ENCODE measurements at regions not wholly inside any gene's neighbourhood (a gene's known extent, or its start where the extent isn't known, plus 50 kb on each side); places are given as distances from the start of the nearest gene placed in this dataset.

DNA sequence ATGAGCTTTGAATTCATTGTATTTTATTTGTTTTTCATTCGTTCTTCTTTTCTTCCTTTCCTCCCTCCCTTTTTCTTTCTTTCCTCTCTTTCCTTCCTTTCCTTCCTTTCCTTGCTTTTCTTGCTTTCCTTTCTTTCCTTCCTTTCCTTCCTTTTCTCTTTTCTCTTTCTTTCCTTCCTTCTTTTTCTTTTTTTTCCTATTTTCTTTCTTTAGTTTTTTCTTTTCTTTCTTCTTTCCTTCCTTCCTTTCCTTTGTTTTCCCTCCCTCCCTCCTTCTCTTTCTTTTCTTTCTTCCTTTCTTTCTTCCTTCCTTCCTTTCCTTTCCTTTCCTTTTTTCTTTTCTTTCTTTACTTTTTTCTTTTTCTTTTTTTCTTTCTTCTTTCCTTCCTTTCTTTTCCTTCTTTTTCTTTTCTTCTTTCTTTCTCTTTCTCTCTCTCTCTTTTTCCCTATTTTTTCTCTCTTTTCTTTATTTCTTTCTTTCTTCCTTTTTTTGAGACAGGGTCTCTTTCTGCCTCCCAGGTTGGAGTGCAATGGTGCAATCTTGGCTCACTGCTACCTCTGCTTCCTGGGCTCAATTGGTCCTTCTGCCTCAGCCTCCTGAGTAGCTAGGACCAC lies 357.1 kb upstream of the PRR16 start:
- DNase-seq (ENCODE audit: low read depth in 2 of 2): no peak
- Histone ChIP-seq H3K9ac (ENCODE audit: insufficient read depth, low read length) (no peak overlapping the region), H3K4me1 (ENCODE audit: control insufficient read depth, extremely low read depth, insufficient read depth, low read length) (no peaks in the 10 kb centered on the region), H3K36me3 (ENCODE audit: control insufficient read depth, insufficient read depth, low read length) (no peaks in the 10 kb centered on the region), H4K20me1 (ENCODE audit: control insufficient read depth, extremely low read depth, insufficient read depth, low read length) (no peaks in the 10 kb centered on the region), H3K4me3 (replicated peaks in 1 of 4; ENCODE audit: control extremely low read depth in 1 of 4, insufficient read depth in 1 of 4, low read depth in 3 of 4, low read length in 4 of 4) (no peak overlapping the region), H3K9me3 (ENCODE audit: control insufficient read depth, insufficient read depth, low read depth, low read length) (no peaks in the 10 kb centered on the region), H3K4me2 (ENCODE audit: extremely low read depth, insufficient read depth, low read length) (no peak overlapping the region), H3K27ac (ENCODE audit: insufficient read depth, low read length) (no peak overlapping the region), H3K27me3 (ENCODE audit: control insufficient read depth, insufficient read depth, low read length) (no peaks in the 10 kb centered on the region), H3K79me2 (ENCODE audit: control insufficient read depth, insufficient read depth, low read length) (no peaks in the 10 kb centered on the region), H2AFZ (ENCODE audit: low read length) (no peak overlapping the region)
- TF ChIP-seq CTCF (conservative IDR thresholded peaks at IDR 0.05 in 1 of 2, IDR thresholded peaks at IDR 0.05 in 1 of 2; ENCODE audit: low read depth in 1 of 2, low read length in 2 of 2) (no peak), EZH2 (IDR thresholded peaks at IDR 0.05; ENCODE audit: low read length, missing control alignments) (no peak)

DNA sequence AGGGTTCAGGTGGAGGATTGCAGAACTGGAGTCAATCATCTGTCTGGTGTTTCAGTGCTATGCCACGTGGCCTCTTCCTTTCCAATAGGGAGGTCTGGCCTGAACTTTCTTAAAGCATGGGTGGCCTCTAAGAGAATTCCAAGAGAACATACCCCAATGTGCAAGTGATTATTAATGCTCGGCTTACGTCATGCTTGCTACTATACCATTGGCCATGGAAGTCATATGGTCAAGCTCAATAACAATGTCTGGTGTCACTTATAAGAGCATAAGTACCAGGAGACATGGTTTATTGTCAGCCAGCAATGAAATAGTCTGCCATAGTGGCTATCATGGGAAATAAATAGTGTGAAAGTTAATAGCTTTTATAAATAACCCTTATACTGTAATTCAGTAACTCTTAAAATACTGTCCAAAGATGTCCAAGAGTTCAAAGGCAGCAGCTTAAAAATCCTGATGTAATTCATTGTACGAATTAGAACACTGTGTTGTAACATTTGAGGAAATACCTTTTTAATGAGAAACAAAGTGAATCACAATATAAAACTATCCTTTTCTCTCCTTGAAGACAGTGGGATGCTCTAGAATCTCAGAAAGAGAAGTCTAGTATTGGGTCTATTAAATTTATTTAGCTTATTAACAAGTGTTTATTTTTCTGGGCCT lies 355.4 kb upstream of the PRR16 start:
- TF ChIP-seq EZH2 (IDR thresholded peaks at IDR 0.05; ENCODE audit: low read length, missing control alignments) (no peak), CTCF (conservative IDR thresholded peaks at IDR 0.05 in 1 of 2, IDR thresholded peaks at IDR 0.05 in 1 of 2; ENCODE audit: low read depth in 1 of 2, low read length in 2 of 2) (no peak)
- Histone ChIP-seq H3K36me3 (ENCODE audit: control insufficient read depth, insufficient read depth, low read length) (no peaks in the 10 kb centered on the region), H3K27ac (ENCODE audit: insufficient read depth, low read length) (no peak overlapping the region), H3K4me1 (ENCODE audit: control insufficient read depth, extremely low read depth, insufficient read depth, low read length) (no peaks in the 10 kb centered on the region), H3K9me3 (ENCODE audit: control insufficient read depth, insufficient read depth, low read depth, low read length) (no peaks in the 10 kb centered on the region), H3K9ac (ENCODE audit: insufficient read depth, low read length) (no peak overlapping the region), H3K4me2 (ENCODE audit: extremely low read depth, insufficient read depth, low read length) (no peak overlapping the region), H4K20me1 (ENCODE audit: control insufficient read depth, extremely low read depth, insufficient read depth, low read length) (no peaks in the 10 kb centered on the region), H2AFZ (ENCODE audit: low read length) (no peak overlapping the region), H3K27me3 (ENCODE audit: control insufficient read depth, insufficient read depth, low read length) (no peaks in the 10 kb centered on the region), H3K4me3 (replicated peaks in 1 of 4; ENCODE audit: control extremely low read depth in 1 of 4, insufficient read depth in 1 of 4, low read depth in 3 of 4, low read length in 4 of 4) (no peak overlapping the region), H3K79me2 (ENCODE audit: control insufficient read depth, insufficient read depth, low read length) (no peaks in the 10 kb centered on the region)
- DNase-seq (ENCODE audit: low read depth in 2 of 2): peak in 1 of 2 donors; percentile 58

DNA sequence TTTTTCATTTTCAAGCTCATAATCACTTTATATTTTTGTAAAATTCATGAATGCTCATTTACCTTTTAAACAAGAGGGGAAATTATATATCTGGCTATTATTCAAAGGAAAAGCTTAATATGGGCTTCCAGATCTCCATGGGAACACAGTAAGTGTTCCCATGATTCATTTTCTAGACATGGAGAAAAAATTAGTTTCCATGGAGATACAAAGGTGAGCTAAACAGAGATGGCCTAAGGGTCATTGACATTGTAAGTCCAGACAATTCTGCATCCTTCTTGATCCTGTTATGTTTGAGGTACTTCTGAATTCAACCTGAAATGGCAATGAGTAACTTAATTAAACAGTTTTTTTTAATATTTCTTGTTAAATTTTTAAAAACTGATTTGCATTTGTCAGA lies 341.4 kb upstream of the PRR16 start:
- no peak for DNase-seq (ENCODE audit: low read depth in 2 of 2)
- Histone ChIP-seq H2AFZ (ENCODE audit: low read length) (no peak overlapping the region), H3K4me3 (replicated peaks in 1 of 4; ENCODE audit: control extremely low read depth in 1 of 4, insufficient read depth in 1 of 4, low read depth in 3 of 4, low read length in 4 of 4) (no peak overlapping the region), H3K36me3 (ENCODE audit: control insufficient read depth, insufficient read depth, low read length) (no peaks in the 10 kb centered on the region), H3K27me3 (ENCODE audit: control insufficient read depth, insufficient read depth, low read length) (no peaks in the 10 kb centered on the region), H3K79me2 (ENCODE audit: control insufficient read depth, insufficient read depth, low read length) (no peaks in the 10 kb centered on the region), H3K9me3 (ENCODE audit: control insufficient read depth, insufficient read depth, low read depth, low read length) (no peaks in the 10 kb centered on the region), H3K27ac (ENCODE audit: insufficient read depth, low read length) (no peak overlapping the region), H3K4me1 (ENCODE audit: control insufficient read depth, extremely low read depth, insufficient read depth, low read length) (no peaks in the 10 kb centered on the region), H4K20me1 (ENCODE audit: control insufficient read depth, extremely low read depth, insufficient read depth, low read length) (no peaks in the 10 kb centered on the region), H3K4me2 (ENCODE audit: extremely low read depth, insufficient read depth, low read length) (no peak overlapping the region), H3K9ac (ENCODE audit: insufficient read depth, low read length) (no peak overlapping the region)
- TF ChIP-seq EZH2 (IDR thresholded peaks at IDR 0.05; ENCODE audit: low read length, missing control alignments) (no peak), CTCF (conservative IDR thresholded peaks at IDR 0.05 in 1 of 2, IDR thresholded peaks at IDR 0.05 in 1 of 2; ENCODE audit: low read depth in 1 of 2, low read length in 2 of 2) (no peak)
